ENCODE measurements at regions not wholly inside any gene's neighbourhood (a gene's known extent, or its start where the extent isn't known, plus 50 kb on each side); places are given as distances from the start of the nearest gene placed in this dataset.

- H3K27me3 Mint-ChIP-seq: peaks cover 2% of the 10 kb centered on the region
- DNase-seq (no peak), ATAC-seq (no peak)
- intact Hi-C loops (cut with micrococcal nuclease): no loop called here
- TF ChIP-seq CTCF (IDR thresholded peaks at IDR 0.05): no peak
- H3K9me3 Mint-ChIP-seq: no peaks in the 10 kb centered on the region
- no peak overlapping the region for H3K4me3 Mint-ChIP-seq
- no peak overlapping the region for H3K27ac Mint-ChIP-seq
- H3K36me3 Mint-ChIP-seq (ENCODE audit: low read depth): no peaks in the 10 kb centered on the region
- no peaks in the 10 kb centered on the region for H3K4me1 Mint-ChIP-seq (ENCODE audit: low read depth)
- POLR2A ChIA-PET: no interaction called here
- CTCF ChIA-PET: no interaction called here
These were observed 153.1 kb upstream of the OTX2 start for GRCh38 chr14:56963381-56963780.

GRCh38 chr14:56962444-56963080 lies 152.3 kb upstream of the OTX2 start:
- no peaks in the 10 kb centered on the region for H3K9me3 Mint-ChIP-seq
- no peak overlapping the region for H3K4me3 Mint-ChIP-seq
- intact Hi-C loops (cut with micrococcal nuclease): no loop called here
- peaks cover 4% of the 10 kb centered on the region for H3K27me3 Mint-ChIP-seq
- no peak for DNase-seq
- TF ChIP-seq CTCF (IDR thresholded peaks at IDR 0.05): no peak
- H3K27ac Mint-ChIP-seq: no peak overlapping the region
- ATAC-seq: no peak
- no peaks in the 10 kb centered on the region for H3K4me1 Mint-ChIP-seq (ENCODE audit: low read depth)
- CTCF ChIA-PET: no interaction called here
- H3K36me3 Mint-ChIP-seq (ENCODE audit: low read depth): no peaks in the 10 kb centered on the region
- POLR2A ChIA-PET: no interaction called here

GRCh38 chr14:56959869-56960268 lies 149.6 kb upstream of the OTX2 start:
- H3K9me3 Mint-ChIP-seq: no peaks in the 10 kb centered on the region
- H3K27ac Mint-ChIP-seq: no peak overlapping the region
- ChIA-PET POLR2A (no interaction called here), CTCF (no interaction called here)
- intact Hi-C loops (cut with micrococcal nuclease): no loop called here
- no peak overlapping the region for H3K4me3 Mint-ChIP-seq
- TF ChIP-seq CTCF (IDR thresholded peaks at IDR 0.05): no peak
- no peak for DNase-seq
- no peak for ATAC-seq
- H3K36me3 Mint-ChIP-seq (ENCODE audit: low read depth): no peaks in the 10 kb centered on the region
- H3K4me1 Mint-ChIP-seq (ENCODE audit: low read depth): no peaks in the 10 kb centered on the region
- H3K27me3 Mint-ChIP-seq: peaks cover 13% of the 10 kb centered on the region

GRCh38 chr14:56959121-56959520 lies 148.8 kb upstream of the OTX2 start:
- no peak for TF ChIP-seq CTCF (IDR thresholded peaks at IDR 0.05)
- H3K9me3 Mint-ChIP-seq: no peaks in the 10 kb centered on the region
- peaks cover 13% of the 10 kb centered on the region for H3K27me3 Mint-ChIP-seq
- H3K4me1 Mint-ChIP-seq (ENCODE audit: low read depth): no peaks in the 10 kb centered on the region
- H3K36me3 Mint-ChIP-seq (ENCODE audit: low read depth): no peaks in the 10 kb centered on the region
- ChIA-PET POLR2A (no interaction called here), CTCF (no interaction called here)
- H3K4me3 Mint-ChIP-seq: no peak overlapping the region
- intact Hi-C loops (cut with micrococcal nuclease): no loop called here
- no peak for DNase-seq
- no peak for ATAC-seq
- H3K27ac Mint-ChIP-seq: no peak overlapping the region

GRCh38 chr14:56956182-56956581 lies 145.9 kb upstream of the OTX2 start:
- ATAC-seq (no peak), DNase-seq (no peak)
- intact Hi-C loops (cut with micrococcal nuclease): no loop called here
- ChIA-PET POLR2A (no interaction called here), CTCF (no interaction called here)
- Mint-ChIP-seq H3K27ac (no peak overlapping the region), H3K9me3 (no peaks in the 10 kb centered on the region), H3K36me3 (ENCODE audit: low read depth) (no peaks in the 10 kb centered on the region), H3K27me3 (peaks cover 13% of the 10 kb centered on the region), H3K4me3 (no peak overlapping the region), H3K4me1 (ENCODE audit: low read depth) (no peaks in the 10 kb centered on the region)
- no peak for TF ChIP-seq CTCF (IDR thresholded peaks at IDR 0.05)

Measured in activated CD8-positive, alpha-beta T cell treated with anti-CD3 and anti-CD28 coated beads for 36 hours (primary cell).